ENCODE measurements at regions not wholly inside any gene's neighbourhood (a gene's known extent, or its start where the extent isn't known, plus 50 kb on each side); places are given as distances from the start of the nearest gene placed in this dataset.

DNA sequence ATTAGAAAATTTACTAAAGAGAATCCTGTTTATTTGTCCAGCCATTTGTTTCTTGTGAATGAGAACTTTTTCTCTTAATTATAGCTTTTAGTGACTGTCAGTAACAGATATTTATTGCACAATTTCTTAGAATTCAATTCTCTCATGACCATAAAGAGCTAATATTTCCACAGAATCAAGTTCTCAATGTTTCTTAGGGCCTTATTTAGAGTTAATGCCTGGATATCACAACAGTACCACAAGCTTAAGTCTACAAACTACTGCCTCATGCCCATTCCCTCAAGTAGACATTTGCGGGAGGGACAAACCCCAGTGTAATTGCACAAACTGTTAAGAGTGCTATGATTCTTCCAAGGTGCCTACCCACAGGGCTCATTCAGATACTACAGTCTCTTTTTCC is 199.7 kb upstream of the POU2AF2 start:
- no peaks in the 10 kb centered on the region for H3K36me3 ChIP-seq
- TF ChIP-seq, protein P1, sequence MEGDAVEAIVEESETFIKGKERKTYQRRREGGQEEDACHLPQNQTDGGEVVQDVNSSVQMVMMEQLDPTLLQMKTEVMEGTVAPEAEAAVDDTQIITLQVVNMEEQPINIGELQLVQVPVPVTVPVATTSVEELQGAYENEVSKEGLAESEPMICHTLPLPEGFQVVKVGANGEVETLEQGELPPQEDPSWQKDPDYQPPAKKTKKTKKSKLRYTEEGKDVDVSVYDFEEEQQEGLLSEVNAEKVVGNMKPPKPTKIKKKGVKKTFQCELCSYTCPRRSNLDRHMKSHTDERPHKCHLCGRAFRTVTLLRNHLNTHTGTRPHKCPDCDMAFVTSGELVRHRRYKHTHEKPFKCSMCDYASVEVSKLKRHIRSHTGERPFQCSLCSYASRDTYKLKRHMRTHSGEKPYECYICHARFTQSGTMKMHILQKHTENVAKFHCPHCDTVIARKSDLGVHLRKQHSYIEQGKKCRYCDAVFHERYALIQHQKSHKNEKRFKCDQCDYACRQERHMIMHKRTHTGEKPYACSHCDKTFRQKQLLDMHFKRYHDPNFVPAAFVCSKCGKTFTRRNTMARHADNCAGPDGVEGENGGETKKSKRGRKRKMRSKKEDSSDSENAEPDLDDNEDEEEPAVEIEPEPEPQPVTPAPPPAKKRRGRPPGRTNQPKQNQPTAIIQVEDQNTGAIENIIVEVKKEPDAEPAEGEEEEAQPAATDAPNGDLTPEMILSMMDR (IDR thresholded peaks at IDR 0.05): no peak
- no peaks in the 10 kb centered on the region for H3K27me3 ChIP-seq
- no peak overlapping the region for H3K27ac ChIP-seq
- H3K4me3 ChIP-seq: no peak overlapping the region
- DNase-seq (ENCODE audit: low spot score): no peak
- no peaks in the 10 kb centered on the region for H3K4me1 ChIP-seq
- no peaks in the 10 kb centered on the region for H3K9me3 ChIP-seq

DNA sequence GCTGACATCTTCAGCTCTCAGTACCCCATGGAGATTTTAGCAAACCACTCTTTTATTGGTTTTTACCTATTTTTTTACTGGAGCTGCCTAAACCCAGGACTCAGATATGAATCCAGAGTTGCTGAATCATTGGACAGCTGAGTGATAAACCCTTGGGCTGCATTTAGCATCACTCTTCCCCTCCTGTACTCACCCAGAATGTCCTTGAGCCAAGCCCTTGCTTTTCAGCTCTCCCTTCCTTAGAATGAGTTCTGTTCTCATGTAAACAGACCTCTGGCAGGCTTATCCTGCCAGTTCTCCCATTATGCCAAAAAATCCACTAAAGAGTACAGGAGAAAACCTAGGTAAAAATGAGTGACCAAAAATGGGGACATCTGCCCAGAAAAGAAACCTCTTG is 200.1 kb upstream of the POU2AF2 start:
- Histone ChIP-seq H3K4me3 (no peak overlapping the region), H3K36me3 (no peaks in the 10 kb centered on the region), H3K9me3 (no peaks in the 10 kb centered on the region), H3K27me3 (no peaks in the 10 kb centered on the region), H3K27ac (no peak overlapping the region), H3K4me1 (no peaks in the 10 kb centered on the region)
- TF ChIP-seq, protein P1 (IDR thresholded peaks at IDR 0.05): no peak
- no peak for DNase-seq (ENCODE audit: low spot score)

- H3K27ac ChIP-seq: no peak overlapping the region
- no peaks in the 10 kb centered on the region for H3K36me3 ChIP-seq
- H3K4me1 ChIP-seq: no peaks in the 10 kb centered on the region
- no peaks in the 10 kb centered on the region for H3K27me3 ChIP-seq
- H3K4me3 ChIP-seq: no peak overlapping the region
- TF ChIP-seq, protein P1 (IDR thresholded peaks at IDR 0.05): no peak
- no peak for DNase-seq (ENCODE audit: low spot score)
- no peaks in the 10 kb centered on the region for H3K9me3 ChIP-seq
These were observed 200.6 kb upstream of the POU2AF2 start for GRCh38 chr11:111044751-111045406.

- H3K36me3 ChIP-seq: no peaks in the 10 kb centered on the region
- no peak overlapping the region for H3K27ac ChIP-seq
- H3K4me3 ChIP-seq: no peak overlapping the region
- H3K27me3 ChIP-seq: no peaks in the 10 kb centered on the region
- H3K9me3 ChIP-seq: no peaks in the 10 kb centered on the region
- DNase-seq (ENCODE audit: low spot score): no peak
- H3K4me1 ChIP-seq: no peaks in the 10 kb centered on the region
- TF ChIP-seq, protein P1 (IDR thresholded peaks at IDR 0.05): no peak
These were observed 205.5 kb upstream of the POU2AF2 start for GRCh38 chr11:111039982-111040381.

GRCh38 chr11:111035746-111036145 is 209.8 kb upstream of the POU2AF2 start:
- no peak overlapping the region for H3K27ac ChIP-seq
- no peaks in the 10 kb centered on the region for H3K9me3 ChIP-seq
- no peaks in the 10 kb centered on the region for H3K4me1 ChIP-seq
- no peak overlapping the region for H3K4me3 ChIP-seq
- no peaks in the 10 kb centered on the region for H3K36me3 ChIP-seq
- DNase-seq (ENCODE audit: low spot score): no peak
- TF ChIP-seq, protein P1 (IDR thresholded peaks at IDR 0.05): no peak
- no peaks in the 10 kb centered on the region for H3K27me3 ChIP-seq

DNA sequence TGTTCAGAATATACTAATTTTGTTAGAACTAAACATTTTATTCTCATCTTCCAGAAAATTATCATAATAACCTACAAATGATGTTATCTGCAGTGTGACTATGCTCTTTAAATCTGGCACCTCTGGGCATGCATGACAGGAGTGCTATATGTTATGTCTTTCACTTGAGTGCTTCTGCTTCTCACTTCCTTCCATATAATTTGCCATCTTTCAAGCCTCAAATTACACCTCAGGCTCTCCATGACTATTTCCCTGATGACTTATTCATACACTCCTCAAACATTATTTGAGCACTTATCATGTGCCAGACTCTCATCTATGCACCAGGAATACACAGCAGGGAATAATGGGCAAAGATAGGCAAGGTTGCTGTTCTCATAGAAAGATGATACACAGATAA is 219.3 kb upstream of the POU2AF2 start:
- Histone ChIP-seq H3K9me3 (peaks cover 0 to 10% of the 10 kb centered on the region in 2 donors), H3K27ac (no peak overlapping the region), H3K4me1 (no peaks in the 10 kb centered on the region), H3K36me3 (no peaks in the 10 kb centered on the region), H3K4me3 (no peak overlapping the region), H3K27me3 (no peaks in the 10 kb centered on the region)
- DNase-seq (ENCODE audit: low spot score): no peak
- TF ChIP-seq, protein P1 (IDR thresholded peaks at IDR 0.05): no peak

All from right atrium auricular region (tissue), 2 donors.